ENCODE measurements at regions not wholly inside any gene's neighbourhood (a gene's known extent, or its start where the extent isn't known, plus 50 kb on each side); places are given as distances from the start of the nearest gene placed in this dataset.

DNA sequence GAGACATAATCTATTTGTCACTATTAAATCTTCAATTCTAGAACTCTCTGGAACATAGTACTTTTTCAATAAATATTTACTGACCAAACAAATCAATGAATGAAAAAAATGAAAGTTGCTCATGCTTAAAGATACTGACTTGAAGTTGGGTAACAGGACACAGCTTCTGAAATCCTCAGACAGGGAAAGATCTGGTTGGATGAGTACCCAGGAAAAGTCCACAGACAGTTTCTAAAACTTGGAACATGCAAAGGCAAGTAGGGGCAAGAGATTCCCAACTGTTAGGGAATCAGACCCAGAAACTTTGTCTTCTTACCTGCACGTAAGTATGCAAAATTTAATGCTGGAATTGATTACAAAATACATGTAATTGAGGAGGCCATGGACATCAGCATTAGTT is 366.2 kb downstream of the ACTL7B start:
- no peak for TF ChIP-seq ZBTB42 (CRISPR knock-in tag; IDR thresholded peaks at IDR 0.05)
- no peak for TF ChIP-seq ZNF770 (CRISPR knock-in tag; IDR thresholded peaks at IDR 0.05)
- no peak for TF ChIP-seq IKZF1 (IDR thresholded peaks at IDR 0.05)
- TF ChIP-seq CAMTA2 (CRISPR knock-in tag; IDR thresholded peaks at IDR 0.05; ENCODE audit: borderline replicate concordance): no peak
- TF ChIP-seq AGO1 (IDR thresholded peaks at IDR 0.05; ENCODE audit: low read depth, low read length, poor library complexity, severe bottlenecking): no peak

Data from HepG2 (cell line).